ENCODE measurements at regions not wholly inside any gene's neighbourhood (a gene's known extent, or its start where the extent isn't known, plus 50 kb on each side); places are given as distances from the start of the nearest gene placed in this dataset.

GRCh38 chr15:87724330-87724729 lies 532.2 kb downstream of the NTRK3 start:
- Histone ChIP-seq H3K27me3 (no peaks in the 10 kb centered on the region), H3K4me3 (no peak overlapping the region), H3K79me2 (ENCODE audit: low read depth) (no peaks in the 10 kb centered on the region), H3K36me3 (no peaks in the 10 kb centered on the region), H4K20me1 (ENCODE audit: low read depth) (no peaks in the 10 kb centered on the region), H3F3A (ENCODE audit: low read depth) (no peaks in the 10 kb centered on the region), H3K4me1 (peaks cover 11% of the 10 kb centered on the region), H3K9me3 (ENCODE audit: low read depth) (no peaks in the 10 kb centered on the region), H3K9ac (no peak overlapping the region), H3K27ac (no peak overlapping the region), H3K4me2 (no peak overlapping the region), H2AFZ (replicated peaks) (no peak overlapping the region)
- no peak for DNase-seq (ENCODE audit: low spot score)
- Mint-ChIP-seq H3K27ac (no peak overlapping the region), H3K27me3 (ENCODE audit: insufficient read depth, low read depth) (peaks cover 11% of the 10 kb centered on the region), H3K36me3 (no peaks in the 10 kb centered on the region), H3K4me1 (peaks cover 56% of the 10 kb centered on the region), H3K4me3 (no peak overlapping the region), H3K9me3 (no peaks in the 10 kb centered on the region)
- no peak for TF ChIP-seq EZH2 (IDR thresholded peaks at IDR 0.05)
- no peak for TF ChIP-seq CTCF (IDR thresholded peaks at IDR 0.05)

GRCh38 chr15:87722941-87723691 lies 533.4 kb downstream of the NTRK3 start:
- peaks cover 54% of the 10 kb centered on the region for H3K4me1 Mint-ChIP-seq
- no peaks in the 10 kb centered on the region for H3K36me3 ChIP-seq
- H3K27me3 Mint-ChIP-seq (ENCODE audit: insufficient read depth, low read depth): peaks cover 8% of the 10 kb centered on the region
- H3K4me3 Mint-ChIP-seq: no peak overlapping the region
- no peak overlapping the region for H3K9ac ChIP-seq
- H3K4me1 ChIP-seq: peaks cover 11% of the 10 kb centered on the region
- no peaks in the 10 kb centered on the region for H3K79me2 ChIP-seq (ENCODE audit: low read depth)
- H3K4me3 ChIP-seq: no peak overlapping the region
- no peaks in the 10 kb centered on the region for H3K36me3 Mint-ChIP-seq
- H3F3A ChIP-seq (ENCODE audit: low read depth): no peaks in the 10 kb centered on the region
- no peaks in the 10 kb centered on the region for H3K27me3 ChIP-seq
- TF ChIP-seq CTCF (IDR thresholded peaks at IDR 0.05): no peak
- no peak for TF ChIP-seq EZH2phosphoT487 (IDR thresholded peaks at IDR 0.05)
- no peak for TF ChIP-seq EZH2 (IDR thresholded peaks at IDR 0.05)
- no peak overlapping the region for H3K27ac Mint-ChIP-seq
- no peak overlapping the region for H3K27ac ChIP-seq
- H2AFZ ChIP-seq (replicated peaks): no peak overlapping the region
- H3K9me3 ChIP-seq (ENCODE audit: low read depth): no peaks in the 10 kb centered on the region
- H3K9me3 Mint-ChIP-seq: peaks cover 2% of the 10 kb centered on the region
- H3K4me2 ChIP-seq: peak overlapping the region; percentile 49
- no peaks in the 10 kb centered on the region for H4K20me1 ChIP-seq (ENCODE audit: low read depth)
- DNase-seq (ENCODE audit: low spot score): peak; percentile 45

- H3K9ac ChIP-seq: no peak overlapping the region
- no peak overlapping the region for H3K4me3 Mint-ChIP-seq
- no peak overlapping the region for H3K27ac ChIP-seq
- H3K4me3 ChIP-seq: no peak overlapping the region
- H3K27ac Mint-ChIP-seq: no peak overlapping the region
- peaks cover 11% of the 10 kb centered on the region for H3K4me1 ChIP-seq
- H3K4me2 ChIP-seq: no peak overlapping the region
- no peaks in the 10 kb centered on the region for H4K20me1 ChIP-seq (ENCODE audit: low read depth)
- H3F3A ChIP-seq (ENCODE audit: low read depth): no peaks in the 10 kb centered on the region
- H3K36me3 ChIP-seq: no peaks in the 10 kb centered on the region
- H3K9me3 ChIP-seq (ENCODE audit: low read depth): no peaks in the 10 kb centered on the region
- DNase-seq (ENCODE audit: low spot score): no peak
- peaks cover 2% of the 10 kb centered on the region for H3K9me3 Mint-ChIP-seq
- H3K27me3 Mint-ChIP-seq (ENCODE audit: insufficient read depth, low read depth): peaks cover 8% of the 10 kb centered on the region
- no peaks in the 10 kb centered on the region for H3K27me3 ChIP-seq
- no peaks in the 10 kb centered on the region for H3K79me2 ChIP-seq (ENCODE audit: low read depth)
- no peak overlapping the region for H2AFZ ChIP-seq (replicated peaks)
- peaks cover 39% of the 10 kb centered on the region for H3K4me1 Mint-ChIP-seq
- no peak for TF ChIP-seq CTCF (IDR thresholded peaks at IDR 0.05)
- no peak for TF ChIP-seq EZH2 (IDR thresholded peaks at IDR 0.05)
- no peak for TF ChIP-seq EZH2phosphoT487 (IDR thresholded peaks at IDR 0.05)
- H3K36me3 Mint-ChIP-seq: no peaks in the 10 kb centered on the region
Observed at GRCh38 chr15:87720235-87720634, 536.3 kb downstream of the NTRK3 start.

All from neural progenitor cell (in vitro differentiated cells).